GM12892 (cell line): ENCODE measurements at regions not wholly inside any gene's neighbourhood (a gene's known extent, or its start where the extent isn't known, plus 50 kb on each side); places are given as distances from the start of the nearest gene placed in this dataset.

ENCODE experiments used
- POLR2A ChIP-seq: IDR thresholded peaks from 2 replicates; pipeline ENCODE4 v1.6.1; 2011; ENCODE audit warnings: low read depth, low read length, control low read depth
- POLR2AphosphoS5 ChIP-seq: IDR thresholded peaks from 2 replicates; pipeline ENCODE4 v1.6.1; 2011; ENCODE audit warnings: low read depth, low read length, control low read depth
- TAF1 ChIP-seq: IDR thresholded peaks from 2 replicates; pipeline ENCODE4 v1.6.1; 2011; ENCODE audit warnings: low read depth, mild to moderate bottlenecking, control low read depth, low read length, borderline replicate concordance

- TF ChIP-seq TAF1 (no peak), POLR2A (no peak), POLR2AphosphoS5 (no peak)
Observed at GRCh38 chr5:165400086-165400485, 1894.7 kb downstream of the MAT2B start.
